ENCODE measurements at regions not wholly inside any gene's neighbourhood (a gene's known extent, or its start where the extent isn't known, plus 50 kb on each side); places are given as distances from the start of the nearest gene placed in this dataset.

GRCh38 chr1:192418552-192419285 lies 101.9 kb downstream of the RGS21 start:
- H3K4me1 ChIP-seq (ENCODE audit: control insufficient read depth in 2 of 3, insufficient read depth in 2 of 3, low read depth in 1 of 3, low read length in 3 of 3) = no peaks in the 10 kb centered on the region
- no peak overlapping the region for H3K9ac ChIP-seq (ENCODE audit: low read length in 3 of 3)
- no peaks in the 10 kb centered on the region for H3K36me3 ChIP-seq (ENCODE audit: control insufficient read depth in 2 of 3, insufficient read depth in 3 of 3, low read length in 3 of 3)
- H3K9me3 ChIP-seq (ENCODE audit: control insufficient read depth in 2 of 3, insufficient read depth in 1 of 3, low read length in 3 of 3) = no peaks in the 10 kb centered on the region
- no peak overlapping the region for H3K27ac ChIP-seq (ENCODE audit: low read depth in 2 of 2, low read length in 2 of 2)
- FAIRE-seq (no peak), DNase-seq (no peak)
- H3K27me3 ChIP-seq (ENCODE audit: control insufficient read depth, insufficient read depth, low read length) = no peaks in the 10 kb centered on the region
- no peak for TF ChIP-seq CTCF (IDR thresholded peaks at IDR 0.05; ENCODE audit: borderline replicate concordance, extremely low read depth, insufficient read depth)
- no peak overlapping the region for H3K4me3 ChIP-seq (ENCODE audit: low read length in 3 of 3)
- intact Hi-C loops (cut with DNase I) = no loop called here

- FAIRE-seq (no peak), DNase-seq (no peak)
- H3K9me3 ChIP-seq (ENCODE audit: control insufficient read depth in 2 of 3, insufficient read depth in 1 of 3, low read length in 3 of 3) = peaks cover 0 to 7% (median 0%) of the 10 kb centered on the region in 3 donors
- no peaks in the 10 kb centered on the region for H3K27me3 ChIP-seq (ENCODE audit: control insufficient read depth, insufficient read depth, low read length)
- H3K4me3 ChIP-seq (ENCODE audit: low read length in 3 of 3) = no peak overlapping the region
- no peaks in the 10 kb centered on the region for H3K4me1 ChIP-seq (ENCODE audit: control insufficient read depth in 2 of 3, insufficient read depth in 2 of 3, low read depth in 1 of 3, low read length in 3 of 3)
- intact Hi-C loops (cut with DNase I) = no loop called here
- no peak overlapping the region for H3K27ac ChIP-seq (ENCODE audit: low read depth in 2 of 2, low read length in 2 of 2)
- TF ChIP-seq CTCF (IDR thresholded peaks at IDR 0.05; ENCODE audit: borderline replicate concordance, extremely low read depth, insufficient read depth) = no peak
- H3K36me3 ChIP-seq (ENCODE audit: control insufficient read depth in 2 of 3, insufficient read depth in 3 of 3, low read length in 3 of 3) = no peaks in the 10 kb centered on the region
- no peak overlapping the region for H3K9ac ChIP-seq (ENCODE audit: low read length in 3 of 3)
Observed at GRCh38 chr1:192430644-192431043, 113.9 kb downstream of the RGS21 start.

- peaks cover 0 to 3% (median 0%) of the 10 kb centered on the region in 3 donors for H3K9me3 ChIP-seq (ENCODE audit: control insufficient read depth in 2 of 3, insufficient read depth in 1 of 3, low read length in 3 of 3)
- H3K4me3 ChIP-seq (ENCODE audit: low read length in 3 of 3) = no peak overlapping the region
- DNase-seq (no peak), FAIRE-seq (no peak)
- no peak for TF ChIP-seq CTCF (IDR thresholded peaks at IDR 0.05; ENCODE audit: borderline replicate concordance, extremely low read depth, insufficient read depth)
- H3K9ac ChIP-seq (ENCODE audit: low read length in 3 of 3) = no peak overlapping the region
- no peaks in the 10 kb centered on the region for H3K27me3 ChIP-seq (ENCODE audit: control insufficient read depth, insufficient read depth, low read length)
- H3K4me1 ChIP-seq (ENCODE audit: control insufficient read depth in 2 of 3, insufficient read depth in 2 of 3, low read depth in 1 of 3, low read length in 3 of 3) = no peaks in the 10 kb centered on the region
- no peaks in the 10 kb centered on the region for H3K36me3 ChIP-seq (ENCODE audit: control insufficient read depth in 2 of 3, insufficient read depth in 3 of 3, low read length in 3 of 3)
- intact Hi-C loops (cut with DNase I) = no loop called here
- no peak overlapping the region for H3K27ac ChIP-seq (ENCODE audit: low read depth in 2 of 2, low read length in 2 of 2)
Observed at GRCh38 chr1:192435704-192436103, 118.9 kb downstream of the RGS21 start.
